ENCODE measurements at regions not wholly inside any gene's neighbourhood (a gene's known extent, or its start where the extent isn't known, plus 50 kb on each side); places are given as distances from the start of the nearest gene placed in this dataset.

DNA sequence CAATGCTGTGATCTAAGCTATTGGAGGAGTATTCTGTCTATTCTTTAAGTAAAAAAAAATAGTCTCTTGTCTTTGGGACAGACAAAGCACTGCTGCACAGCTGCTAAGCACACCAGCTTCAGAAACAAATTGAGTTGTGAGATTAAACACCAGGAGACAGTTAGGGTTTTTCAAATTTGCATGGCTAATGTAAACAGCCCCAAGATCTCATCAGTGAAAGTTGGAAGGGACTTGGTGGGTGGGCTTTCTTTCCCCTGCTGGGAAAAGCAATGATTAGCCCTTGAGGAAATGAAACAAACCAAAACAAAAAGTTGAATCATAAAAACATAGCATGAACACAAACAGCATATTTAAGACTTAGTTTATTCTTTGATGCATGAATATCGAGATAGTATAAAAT is 143.6 kb upstream of the SLITRK1 start:
- no peak for FAIRE-seq
- TF ChIP-seq, protein P1, sequence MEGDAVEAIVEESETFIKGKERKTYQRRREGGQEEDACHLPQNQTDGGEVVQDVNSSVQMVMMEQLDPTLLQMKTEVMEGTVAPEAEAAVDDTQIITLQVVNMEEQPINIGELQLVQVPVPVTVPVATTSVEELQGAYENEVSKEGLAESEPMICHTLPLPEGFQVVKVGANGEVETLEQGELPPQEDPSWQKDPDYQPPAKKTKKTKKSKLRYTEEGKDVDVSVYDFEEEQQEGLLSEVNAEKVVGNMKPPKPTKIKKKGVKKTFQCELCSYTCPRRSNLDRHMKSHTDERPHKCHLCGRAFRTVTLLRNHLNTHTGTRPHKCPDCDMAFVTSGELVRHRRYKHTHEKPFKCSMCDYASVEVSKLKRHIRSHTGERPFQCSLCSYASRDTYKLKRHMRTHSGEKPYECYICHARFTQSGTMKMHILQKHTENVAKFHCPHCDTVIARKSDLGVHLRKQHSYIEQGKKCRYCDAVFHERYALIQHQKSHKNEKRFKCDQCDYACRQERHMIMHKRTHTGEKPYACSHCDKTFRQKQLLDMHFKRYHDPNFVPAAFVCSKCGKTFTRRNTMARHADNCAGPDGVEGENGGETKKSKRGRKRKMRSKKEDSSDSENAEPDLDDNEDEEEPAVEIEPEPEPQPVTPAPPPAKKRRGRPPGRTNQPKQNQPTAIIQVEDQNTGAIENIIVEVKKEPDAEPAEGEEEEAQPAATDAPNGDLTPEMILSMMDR (IDR thresholded peaks at IDR 0.05; ENCODE audit: insufficient read depth, missing control alignments) = no peak
- DNase-seq (ENCODE audit: insufficient read length, low spot score) = no peak

- DNase-seq (ENCODE audit: insufficient read length, low spot score) (no peak), FAIRE-seq (no peak)
- TF ChIP-seq, protein P1 (IDR thresholded peaks at IDR 0.05; ENCODE audit: insufficient read depth, missing control alignments) = no peak
These were observed 114.1 kb upstream of the SLITRK1 start for GRCh38 chr13:83996415-83996814.

DNA sequence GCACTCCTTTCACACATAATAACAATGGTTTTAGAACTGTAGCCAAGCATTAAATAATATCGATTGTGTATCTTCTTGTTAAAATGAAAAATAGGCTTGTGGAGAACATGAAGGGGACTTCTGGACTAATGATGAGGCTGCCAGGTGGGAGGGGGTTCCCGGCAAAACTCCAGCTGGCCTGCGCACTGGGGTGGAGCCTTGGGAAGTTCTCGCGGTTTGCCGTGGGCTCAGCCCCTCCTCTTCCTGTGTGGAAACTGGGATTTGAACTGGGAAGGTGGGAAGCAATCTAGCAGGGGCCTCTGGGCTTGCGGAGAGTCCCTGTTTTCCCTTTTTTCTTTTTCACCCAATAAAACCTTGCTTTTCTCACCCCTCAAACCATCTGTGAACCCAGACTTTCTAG is 113.7 kb upstream of the SLITRK1 start:
- TF ChIP-seq, protein P1 (IDR thresholded peaks at IDR 0.05; ENCODE audit: insufficient read depth, missing control alignments) = no peak
- FAIRE-seq (no peak), DNase-seq (ENCODE audit: insufficient read length, low spot score) (no peak)

- FAIRE-seq (no peak), DNase-seq (ENCODE audit: insufficient read length, low spot score) (no peak)
- TF ChIP-seq, protein P1 (IDR thresholded peaks at IDR 0.05; ENCODE audit: insufficient read depth, missing control alignments) = no peak
These were observed 110.5 kb upstream of the SLITRK1 start for GRCh38 chr13:83992566-83993358.

- FAIRE-seq (no peak), DNase-seq (ENCODE audit: insufficient read length, low spot score) (no peak)
- TF ChIP-seq, protein P1 (IDR thresholded peaks at IDR 0.05; ENCODE audit: insufficient read depth, missing control alignments) = no peak
These were observed 105.1 kb upstream of the SLITRK1 start for GRCh38 chr13:83987394-83987793.

DNA sequence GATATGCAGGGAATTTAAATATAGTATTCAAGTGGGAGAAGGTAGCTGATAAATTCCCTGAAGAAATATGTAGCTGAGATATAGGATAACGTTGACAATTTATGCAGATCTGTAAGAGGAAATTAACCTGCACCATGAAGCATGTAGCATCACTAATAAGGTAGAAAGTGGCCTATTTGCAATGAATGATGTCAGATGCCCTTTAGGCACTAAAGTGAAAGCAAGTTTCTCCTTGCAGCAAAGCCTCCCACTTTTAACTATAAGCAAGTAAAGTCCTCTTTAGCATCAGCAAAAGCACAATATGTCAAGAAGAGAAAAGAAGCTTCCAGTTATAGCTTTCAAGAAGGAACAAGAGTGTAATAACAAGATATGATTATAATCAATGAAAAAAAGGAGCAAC is 102.5 kb upstream of the SLITRK1 start:
- DNase-seq (ENCODE audit: insufficient read length, low spot score) (no peak), FAIRE-seq (no peak)
- TF ChIP-seq, protein P1 (IDR thresholded peaks at IDR 0.05; ENCODE audit: insufficient read depth, missing control alignments) = no peak

DNA sequence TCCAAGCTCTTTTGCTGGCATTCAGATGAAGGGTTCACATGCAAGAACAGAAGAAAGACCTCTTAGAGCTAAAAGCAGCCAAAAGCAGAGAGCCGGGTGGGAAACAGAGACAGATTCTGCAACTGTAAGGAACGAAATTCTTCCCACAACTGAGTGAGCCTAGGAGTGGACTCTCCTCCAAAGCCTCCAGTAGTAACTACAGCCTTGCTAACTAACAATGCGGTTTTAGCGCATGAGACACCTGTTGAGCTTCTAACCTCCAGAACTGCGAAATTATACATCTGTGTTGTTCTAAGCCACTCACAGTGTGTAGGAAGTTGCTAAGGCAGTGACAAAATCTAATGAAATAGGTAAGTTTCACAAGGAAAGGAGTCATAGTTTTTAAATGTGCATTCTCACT is 98.1 kb upstream of the SLITRK1 start:
- FAIRE-seq (no peak), DNase-seq (ENCODE audit: insufficient read length, low spot score) (no peak)
- TF ChIP-seq, protein P1 (IDR thresholded peaks at IDR 0.05; ENCODE audit: insufficient read depth, missing control alignments) = no peak
